Neural cell (in vitro differentiated cells): ENCODE measurements at regions not wholly inside any gene's neighbourhood (a gene's known extent, or its start where the extent isn't known, plus 50 kb on each side); places are given as distances from the start of the nearest gene placed in this dataset.

Experiments
- H2AFZ ChIP-seq: fragments of 200-600, 300-800 bp; sonication (generic), shearing (Covaris generic); 2 replicates; pipeline ENCODE4 v1.6.0; 2014; ENCODE audit warnings: low read depth, mild to moderate bottlenecking, antibody characterized with exemption, low read length, moderate library complexity
- H3F3A ChIP-seq: fragments of 200-600 bp; shearing (Covaris generic); 2 replicates; pipeline ENCODE4 v1.6.1; 2016; ENCODE audit warnings: mild to moderate bottlenecking, moderate library complexity, mixed read lengths, antibody characterized with exemption, low read length; ENCODE audit not compliant: insufficient read depth, poor library complexity, severe bottlenecking
- H3K27ac ChIP-seq: fragments of 200-600, 300-800 bp; sonication (generic), shearing (Covaris generic); 2 replicates; pipeline ENCODE4 v1.5.1; 2014; ENCODE audit warnings: mild to moderate bottlenecking, low read length, moderate library complexity
- H3K27me3 ChIP-seq: fragments of 300-800, 200-600 bp; sonication (generic), shearing (Covaris generic); 2 replicates; pipeline ENCODE4 v1.6.0; 2014; ENCODE audit warnings: mild to moderate bottlenecking, low read depth, low read length, moderate library complexity; ENCODE audit not compliant: insufficient read depth
- H3K36me3 ChIP-seq: fragments of 300-800, 200-600 bp; sonication (generic), shearing (Covaris generic); 2 replicates; pipeline ENCODE4 v1.5.1; 2014; ENCODE audit warnings: mild to moderate bottlenecking, antibody characterized with exemption, low read length, moderate library complexity; ENCODE audit not compliant: insufficient read depth
- H3K4me2 ChIP-seq: fragments of 300-800, 200-600 bp; sonication (generic), shearing (Covaris generic); 2 replicates; pipeline ENCODE4 v1.6.0; 2014; ENCODE audit warnings: mild to moderate bottlenecking, low read length
- H3K4me3 ChIP-seq: fragments of 300-800, 200-600 bp; sonication (generic), shearing (Covaris generic); 2 replicates; pipeline ENCODE4 v1.5.1; 2014; ENCODE audit warnings: mild to moderate bottlenecking, low read length, moderate library complexity
- H3K79me2 ChIP-seq: fragments of 200-600 bp; shearing (Covaris generic); replicated peaks from 2 replicates; pipeline ENCODE4 v1.6.0; 2014; ENCODE audit warnings: mild to moderate bottlenecking, low read length, moderate library complexity; ENCODE audit not compliant: insufficient read depth
- H3K9ac ChIP-seq: fragments of 300-800, 200-600 bp; sonication (generic), shearing (Covaris generic); 2 replicates; pipeline ENCODE4 v1.6.1; 2016; ENCODE audit warnings: mild to moderate bottlenecking, low read length, mixed read lengths
- H3K9me2 ChIP-seq: fragments of 200-600 bp; shearing (Covaris generic); 2 replicates; pipeline ENCODE4 v1.6.1; 2016; ENCODE audit warnings: mild to moderate bottlenecking, low read length, mixed read lengths; ENCODE audit not compliant: insufficient read depth
- H3K9me3 ChIP-seq: fragments of 200-600, 300-800 bp; sonication (generic), shearing (Covaris generic); 2 replicates; pipeline ENCODE4 v1.6.1; 2016; ENCODE audit warnings: mild to moderate bottlenecking, mixed run types, low read length, moderate library complexity, mixed read lengths
- H4K20me1 ChIP-seq: fragments of 200-600 bp; shearing (Covaris generic); 2 replicates; pipeline ENCODE4 v1.6.1; 2016; ENCODE audit warnings: mild to moderate bottlenecking, mixed run types; ENCODE audit not compliant: insufficient read depth
- EP300 ChIP-seq: fragments of 450-650 bp; conservative IDR thresholded peaks from 2 replicates; pipeline ENCODE4 v1.6.1; 2014; ENCODE audit warnings: antibody characterized with exemption, mild to moderate bottlenecking, moderate library complexity; ENCODE audit not compliant: poor library complexity, severe bottlenecking
- EZH2 ChIP-seq: fragments of 200-600, 300-800 bp; shearing (Covaris generic), sonication (generic); IDR thresholded peaks from 2 replicates; pipeline ENCODE4 v1.6.1; 2014; ENCODE audit warnings: antibody characterized with exemption, low read length, borderline replicate concordance, mild to moderate bottlenecking; ENCODE audit not compliant: insufficient read depth, poor library complexity, severe bottlenecking
- MXI1 ChIP-seq: fragments of 450-650 bp; conservative IDR thresholded peaks from 2 replicates; pipeline ENCODE4 v1.6.1; 2014; ENCODE audit warnings: antibody characterized with exemption, mild to moderate bottlenecking; ENCODE audit not compliant: poor library complexity, severe bottlenecking
- POLR2AphosphoS5 ChIP-seq: IDR thresholded peaks from 2 replicates; pipeline ENCODE4 v1.6.1; 2012
- RAD21 ChIP-seq: fragments of 450-650 bp; conservative IDR thresholded peaks from 2 replicates; pipeline ENCODE4 v1.6.1; 2014; ENCODE audit warnings: antibody characterized with exemption, mild to moderate bottlenecking, moderate library complexity
- SMC3 ChIP-seq: fragments of 450-650 bp; conservative IDR thresholded peaks from 2 replicates; pipeline ENCODE4 v1.6.1; 2014; ENCODE audit warnings: antibody characterized with exemption, mild to moderate bottlenecking, moderate library complexity; ENCODE audit not compliant: poor library complexity
- TAF1 ChIP-seq: IDR thresholded peaks from 2 replicates; pipeline ENCODE4 v1.6.1; 2012; ENCODE audit warnings: low read depth
- TF ChIP-seq, protein P1 (sequence below): fragments of 450-650 bp; IDR thresholded peaks from 2 replicates; pipeline ENCODE4 v1.5.1; 2014; ENCODE audit warnings: antibody characterized with exemption, mild to moderate bottlenecking, moderate library complexity; ENCODE audit not compliant: poor library complexity, severe bottlenecking
- TF ChIP-seq, protein P2 (sequence below): IDR thresholded peaks from 2 replicates; pipeline ENCODE4 v1.6.1; 2012; ENCODE audit warnings: borderline replicate concordance

DNA sequence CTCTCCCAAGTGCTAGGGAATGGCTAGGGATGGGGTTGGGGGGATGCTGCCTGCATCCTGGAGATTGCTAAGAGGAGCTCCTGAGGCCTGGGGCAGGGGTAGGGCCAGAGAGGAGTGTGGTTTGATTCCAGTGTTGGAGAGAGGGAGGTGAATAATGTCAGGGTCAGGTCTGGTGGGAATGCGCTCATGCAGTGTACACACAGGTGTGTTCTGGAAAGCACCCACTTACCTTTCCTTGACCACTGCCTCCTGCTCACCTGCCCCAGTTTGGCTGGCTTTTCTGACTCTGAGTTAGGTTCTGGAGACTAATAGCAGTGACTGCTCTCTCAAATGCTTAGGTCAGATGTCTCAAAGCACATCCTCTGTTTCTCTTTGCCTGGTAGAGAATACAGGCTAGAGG, 135.4 kb upstream of the BMPER start:
- H3F3A ChIP-seq = no peaks in the 10 kb centered on the region
- no peak overlapping the region for H3K9ac ChIP-seq
- TF ChIP-seq SMC3 (no peak), POLR2AphosphoS5 (no peak), EZH2 (no peak), EP300 (no peak), RAD21 (no peak), MXI1 (no peak), TAF1 (no peak)
- TF ChIP-seq, protein P1, sequence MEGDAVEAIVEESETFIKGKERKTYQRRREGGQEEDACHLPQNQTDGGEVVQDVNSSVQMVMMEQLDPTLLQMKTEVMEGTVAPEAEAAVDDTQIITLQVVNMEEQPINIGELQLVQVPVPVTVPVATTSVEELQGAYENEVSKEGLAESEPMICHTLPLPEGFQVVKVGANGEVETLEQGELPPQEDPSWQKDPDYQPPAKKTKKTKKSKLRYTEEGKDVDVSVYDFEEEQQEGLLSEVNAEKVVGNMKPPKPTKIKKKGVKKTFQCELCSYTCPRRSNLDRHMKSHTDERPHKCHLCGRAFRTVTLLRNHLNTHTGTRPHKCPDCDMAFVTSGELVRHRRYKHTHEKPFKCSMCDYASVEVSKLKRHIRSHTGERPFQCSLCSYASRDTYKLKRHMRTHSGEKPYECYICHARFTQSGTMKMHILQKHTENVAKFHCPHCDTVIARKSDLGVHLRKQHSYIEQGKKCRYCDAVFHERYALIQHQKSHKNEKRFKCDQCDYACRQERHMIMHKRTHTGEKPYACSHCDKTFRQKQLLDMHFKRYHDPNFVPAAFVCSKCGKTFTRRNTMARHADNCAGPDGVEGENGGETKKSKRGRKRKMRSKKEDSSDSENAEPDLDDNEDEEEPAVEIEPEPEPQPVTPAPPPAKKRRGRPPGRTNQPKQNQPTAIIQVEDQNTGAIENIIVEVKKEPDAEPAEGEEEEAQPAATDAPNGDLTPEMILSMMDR = no peak
- TF ChIP-seq, protein P2, sequence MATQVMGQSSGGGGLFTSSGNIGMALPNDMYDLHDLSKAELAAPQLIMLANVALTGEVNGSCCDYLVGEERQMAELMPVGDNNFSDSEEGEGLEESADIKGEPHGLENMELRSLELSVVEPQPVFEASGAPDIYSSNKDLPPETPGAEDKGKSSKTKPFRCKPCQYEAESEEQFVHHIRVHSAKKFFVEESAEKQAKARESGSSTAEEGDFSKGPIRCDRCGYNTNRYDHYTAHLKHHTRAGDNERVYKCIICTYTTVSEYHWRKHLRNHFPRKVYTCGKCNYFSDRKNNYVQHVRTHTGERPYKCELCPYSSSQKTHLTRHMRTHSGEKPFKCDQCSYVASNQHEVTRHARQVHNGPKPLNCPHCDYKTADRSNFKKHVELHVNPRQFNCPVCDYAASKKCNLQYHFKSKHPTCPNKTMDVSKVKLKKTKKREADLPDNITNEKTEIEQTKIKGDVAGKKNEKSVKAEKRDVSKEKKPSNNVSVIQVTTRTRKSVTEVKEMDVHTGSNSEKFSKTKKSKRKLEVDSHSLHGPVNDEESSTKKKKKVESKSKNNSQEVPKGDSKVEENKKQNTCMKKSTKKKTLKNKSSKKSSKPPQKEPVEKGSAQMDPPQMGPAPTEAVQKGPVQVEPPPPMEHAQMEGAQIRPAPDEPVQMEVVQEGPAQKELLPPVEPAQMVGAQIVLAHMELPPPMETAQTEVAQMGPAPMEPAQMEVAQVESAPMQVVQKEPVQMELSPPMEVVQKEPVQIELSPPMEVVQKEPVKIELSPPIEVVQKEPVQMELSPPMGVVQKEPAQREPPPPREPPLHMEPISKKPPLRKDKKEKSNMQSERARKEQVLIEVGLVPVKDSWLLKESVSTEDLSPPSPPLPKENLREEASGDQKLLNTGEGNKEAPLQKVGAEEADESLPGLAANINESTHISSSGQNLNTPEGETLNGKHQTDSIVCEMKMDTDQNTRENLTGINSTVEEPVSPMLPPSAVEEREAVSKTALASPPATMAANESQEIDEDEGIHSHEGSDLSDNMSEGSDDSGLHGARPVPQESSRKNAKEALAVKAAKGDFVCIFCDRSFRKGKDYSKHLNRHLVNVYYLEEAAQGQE = no peak
- no peaks in the 10 kb centered on the region for H3K79me2 ChIP-seq
- H3K36me3 ChIP-seq = no peaks in the 10 kb centered on the region
- H3K9me3 ChIP-seq = no peaks in the 10 kb centered on the region
- no peak overlapping the region for H3K4me2 ChIP-seq
- no peaks in the 10 kb centered on the region for H3K27me3 ChIP-seq
- no peak overlapping the region for H3K27ac ChIP-seq
- H3K4me3 ChIP-seq = no peak overlapping the region
- no peak overlapping the region for H2AFZ ChIP-seq
- H4K20me1 ChIP-seq = no peaks in the 10 kb centered on the region
- H3K9me2 ChIP-seq = no peaks in the 10 kb centered on the region

DNA sequence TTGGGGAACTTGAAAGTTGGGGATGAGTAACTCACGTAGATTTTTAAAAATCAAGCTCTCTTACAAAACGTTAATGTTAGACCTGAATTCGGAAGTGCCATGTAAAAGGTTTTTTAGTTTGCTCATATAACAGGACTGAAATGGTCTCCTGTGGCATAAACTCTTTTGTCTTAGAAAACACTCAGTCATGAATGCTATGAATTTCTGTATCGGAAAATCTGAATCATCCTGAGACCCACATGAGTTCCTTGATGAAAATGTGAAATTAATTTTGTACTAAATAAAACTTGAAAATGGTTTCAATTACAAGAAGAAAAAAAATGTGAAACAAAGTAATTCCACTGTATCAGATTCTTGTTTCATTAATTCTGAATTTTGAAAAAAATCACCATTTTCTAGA, 134.8 kb upstream of the BMPER start:
- Histone ChIP-seq H3K9me3 (no peaks in the 10 kb centered on the region), H3K9me2 (no peaks in the 10 kb centered on the region), H3K27me3 (no peaks in the 10 kb centered on the region), H4K20me1 (no peaks in the 10 kb centered on the region), H3K4me3 (no peak overlapping the region), H3K4me2 (no peak overlapping the region), H2AFZ (no peak overlapping the region), H3K9ac (no peak overlapping the region), H3K79me2 (no peaks in the 10 kb centered on the region), H3F3A (no peaks in the 10 kb centered on the region), H3K27ac (no peak overlapping the region), H3K36me3 (no peaks in the 10 kb centered on the region)
- TF ChIP-seq TAF1 (no peak), SMC3 (no peak), EP300 (no peak), MXI1 (no peak), RAD21 (no peak), EZH2 (no peak), POLR2AphosphoS5 (no peak)
- TF ChIP-seq, protein P2 = no peak
- TF ChIP-seq, protein P1 = no peak
